HEK293 (cell line): ENCODE measurements at regions not wholly inside any gene's neighbourhood (a gene's known extent, or its start where the extent isn't known, plus 50 kb on each side); places are given as distances from the start of the nearest gene placed in this dataset.

Experiments
- CTCF ChIA-PET: fragments of 350-600 bp; formaldehyde crosslinking; extraction: SDS; loops from one replicate; lab custom pipeline; 2021; ENCODE audit warnings: antibody characterized with exemption; lab: Yijun Ruan, JAX
- POLR2A ChIA-PET: fragments of 300-600 bp; formaldehyde crosslinking; extraction: SDS; loops from one replicate; lab custom pipeline; 2020; ENCODE audit warnings: antibody characterized with exemption, inconsistent platforms; lab: Yijun Ruan, JAX
- H3K27ac ChIP-seq: fragments of 200-500 bp; sonication (Bioruptor generic); 2 replicates; pipeline ENCODE4 v1.5.1; 2014; ENCODE audit warnings: low read depth, low read length, control low read depth, inconsistent platforms; ENCODE audit errors: extremely low read depth
- H3K36me3 ChIP-seq, 2 experiments: fragments of 200-500 bp in 1 of 2; sonication (Bioruptor generic) in 1 of 2; 1 replicate in 1 of 2; 2 replicates in 1 of 2; pipeline ENCODE4 v1.5.1; 2014 to 2017; ENCODE audit warnings: inconsistent platforms in 2 of 2, low read length in 2 of 2; ENCODE audit not compliant: control insufficient read depth in 2 of 2, insufficient read depth in 1 of 2
- H3K4me1 ChIP-seq: fragments of 200-500 bp; sonication (Bioruptor generic); 2 replicates; pipeline ENCODE4 v1.5.1; 2014; ENCODE audit warnings: mild to moderate bottlenecking, low read length, inconsistent platforms; ENCODE audit not compliant: control insufficient read depth, insufficient read depth
- H3K4me3 ChIP-seq: 2 replicates; pipeline ENCODE4 v1.5.1; 2011; ENCODE audit warnings: low read depth, mild to moderate bottlenecking, control low read depth, low read length, moderate library complexity
- H3K9me3 ChIP-seq: fragments of 200-500 bp; sonication (Bioruptor generic); 2 replicates; pipeline ENCODE4 v1.5.1; 2014; ENCODE audit warnings: low read depth, low read length, inconsistent platforms; ENCODE audit not compliant: control insufficient read depth, insufficient read depth
- FEZF1 ChIP-seq: fragments of 450-650 bp; formaldehyde crosslinking; IDR thresholded peaks from 2 replicates; pipeline ENCODE4 v1.5.1; 2016; ENCODE audit warnings: missing biosample characterization, missing genetic modification characterization
- GLI2 ChIP-seq: fragments of 450-650 bp; formaldehyde crosslinking; IDR thresholded peaks from 2 replicates; pipeline ENCODE4; 2017; ENCODE audit warnings: missing biosample characterization, missing genetic modification characterization, low read depth, borderline replicate concordance
- HOXA7 ChIP-seq: sonication (generic); formaldehyde crosslinking; IDR thresholded peaks from 2 replicates; pipeline ENCODE4 v1.8.1; 2022; ENCODE audit warnings: missing genetic modification reagents, borderline replicate concordance
- KLF1 ChIP-seq: fragments of 450-650 bp; formaldehyde crosslinking; IDR thresholded peaks from 2 replicates; pipeline ENCODE4 v1.5.1; 2016; ENCODE audit warnings: missing biosample characterization, missing genetic modification characterization
- KLF7 ChIP-seq: fragments of 450-650 bp; formaldehyde crosslinking; IDR thresholded peaks from 2 replicates; pipeline ENCODE4 v1.5.1; 2016; ENCODE audit warnings: missing biosample characterization, missing genetic modification characterization, borderline replicate concordance
- KLF9 ChIP-seq: fragments of 450-650 bp; formaldehyde crosslinking; IDR thresholded peaks from 2 replicates; pipeline ENCODE4 v1.5.1; 2016; ENCODE audit warnings: missing biosample characterization, missing genetic modification characterization, low read depth
- MEIS1 ChIP-seq: sonication (generic); formaldehyde crosslinking; IDR thresholded peaks from 2 replicates; pipeline ENCODE4 v1.8.1; 2022; ENCODE audit warnings: missing genetic modification reagents, mild to moderate bottlenecking, borderline replicate concordance
- PRDM1 ChIP-seq: fragments of 450-650 bp; formaldehyde crosslinking; IDR thresholded peaks from 2 replicates; pipeline ENCODE4; 2016; ENCODE audit warnings: missing biosample characterization, missing genetic modification characterization
- ZNF157 ChIP-seq: fragments of 450-650 bp; formaldehyde crosslinking; IDR thresholded peaks from 2 replicates; pipeline ENCODE4 v1.5.1; 2016; ENCODE audit warnings: missing biosample characterization, missing genetic modification characterization
- ZNF184 ChIP-seq: fragments of 450-650 bp; IDR thresholded peaks from 2 replicates; pipeline ENCODE4 v1.5.1; 2018; ENCODE audit warnings: missing biosample characterization, mild to moderate bottlenecking, missing genetic modification characterization
- ZNF2 ChIP-seq: fragments of 450-650 bp; formaldehyde crosslinking; IDR thresholded peaks from 2 replicates; pipeline ENCODE4 v1.5.1; 2016; ENCODE audit warnings: missing biosample characterization, missing genetic modification characterization
- ZNF239 ChIP-seq: fragments of 450-650 bp; formaldehyde crosslinking; IDR thresholded peaks from 2 replicates; pipeline ENCODE4 v1.5.1; 2016; ENCODE audit warnings: missing biosample characterization, missing genetic modification characterization
- ZNF324 ChIP-seq: fragments of 450-650 bp; formaldehyde crosslinking; IDR thresholded peaks from 2 replicates; pipeline ENCODE4 v1.5.1; 2016; ENCODE audit warnings: missing biosample characterization, missing genetic modification characterization
- ZNF366 ChIP-seq: fragments of 450-650 bp; formaldehyde crosslinking; conservative IDR thresholded peaks from 2 replicates; pipeline ENCODE4 v1.5.1; 2016; ENCODE audit warnings: missing biosample characterization, missing genetic modification characterization
- ZNF37A ChIP-seq: fragments of 450-650 bp; IDR thresholded peaks from 2 replicates; pipeline ENCODE4 v1.5.1; 2018; ENCODE audit warnings: missing biosample characterization, missing genetic modification characterization
- ZNF473 ChIP-seq: fragments of 450-650 bp; formaldehyde crosslinking; IDR thresholded peaks from 2 replicates; pipeline ENCODE4 v1.5.1; 2017; ENCODE audit warnings: missing biosample characterization, missing genetic modification characterization
- ZNF48 ChIP-seq: fragments of 450-650 bp; formaldehyde crosslinking; IDR thresholded peaks from 2 replicates; pipeline ENCODE4 v1.5.1; 2016; ENCODE audit warnings: missing biosample characterization, missing genetic modification characterization
- ZNF530 ChIP-seq: fragments of 450-650 bp; formaldehyde crosslinking; IDR thresholded peaks from 2 replicates; pipeline ENCODE4 v1.5.1; 2016; ENCODE audit warnings: low read depth, missing biosample characterization, missing genetic modification characterization
- ZNF585B ChIP-seq: fragments of 450-650 bp; formaldehyde crosslinking; IDR thresholded peaks from 2 replicates; pipeline ENCODE4 v1.5.1; 2016; ENCODE audit warnings: missing biosample characterization, missing genetic modification characterization
- ZNF596 ChIP-seq: fragments of 450-650 bp; IDR thresholded peaks from 2 replicates; pipeline ENCODE4 v1.5.0; 2018; ENCODE audit warnings: missing biosample characterization, mild to moderate bottlenecking, missing genetic modification characterization, moderate library complexity
- ZNF658 ChIP-seq: fragments of 450-650 bp; formaldehyde crosslinking; IDR thresholded peaks from 2 replicates; pipeline ENCODE4; 2016; ENCODE audit warnings: missing biosample characterization, missing genetic modification characterization
- TF ChIP-seq, protein P1 (sequence below): fragments of 450-650 bp; formaldehyde crosslinking; IDR thresholded peaks from 2 replicates; pipeline ENCODE4 v1.5.1; 2016; ENCODE audit warnings: missing biosample characterization, missing genetic modification characterization, borderline replicate concordance
- TF ChIP-seq, protein P2 (sequence below): fragments of 450-650 bp; formaldehyde crosslinking; IDR thresholded peaks from 2 replicates; pipeline ENCODE4 v1.5.1; 2016; ENCODE audit warnings: missing biosample characterization, missing genetic modification characterization, low read depth

DNA sequence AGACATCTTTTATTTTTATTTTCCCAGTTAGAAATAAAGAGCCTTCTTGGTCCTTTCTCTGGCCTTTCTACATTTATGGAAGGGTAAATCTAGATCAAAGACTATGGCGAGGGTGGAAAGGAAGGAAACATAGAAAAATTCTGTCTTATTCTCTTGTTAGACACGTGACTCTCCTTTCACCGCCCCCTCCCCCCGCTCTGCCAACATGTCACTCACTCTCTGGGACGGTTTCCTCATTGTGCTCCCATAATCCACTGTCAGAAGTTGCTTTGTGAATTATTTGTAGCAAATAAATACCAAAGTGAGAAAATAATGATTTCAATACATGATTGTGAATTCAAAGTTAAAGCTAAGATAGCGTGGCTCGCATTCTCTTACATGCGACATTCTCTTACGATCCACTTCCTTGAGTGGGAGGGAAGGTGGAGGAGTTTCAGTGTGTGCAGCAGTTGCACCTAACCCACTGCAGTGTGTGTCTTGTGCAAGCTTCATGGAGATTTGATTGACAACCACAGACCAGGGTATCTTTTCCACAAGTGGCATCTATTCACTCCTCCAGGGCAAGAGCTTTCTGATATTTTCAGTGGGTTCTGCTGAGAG, 423.0 kb upstream of the KIF2A start:
- ChIA-PET POLR2A (no interaction called here), CTCF (no interaction called here)
- Histone ChIP-seq H3K36me3 (no peaks in the 10 kb centered on the region), H3K9me3 (no peaks in the 10 kb centered on the region), H3K4me3 (no peak overlapping the region), H3K27ac (no peak overlapping the region), H3K4me1 (no peaks in the 10 kb centered on the region)
- TF ChIP-seq MEIS1, result no peak
- no peak for TF ChIP-seq ZNF530 (tag by site-specific recombination)
- TF ChIP-seq PRDM1 (tag by site-specific recombination), result no peak
- TF ChIP-seq ZNF366 (tag by site-specific recombination), result no peak
- TF ChIP-seq, protein P1, sequence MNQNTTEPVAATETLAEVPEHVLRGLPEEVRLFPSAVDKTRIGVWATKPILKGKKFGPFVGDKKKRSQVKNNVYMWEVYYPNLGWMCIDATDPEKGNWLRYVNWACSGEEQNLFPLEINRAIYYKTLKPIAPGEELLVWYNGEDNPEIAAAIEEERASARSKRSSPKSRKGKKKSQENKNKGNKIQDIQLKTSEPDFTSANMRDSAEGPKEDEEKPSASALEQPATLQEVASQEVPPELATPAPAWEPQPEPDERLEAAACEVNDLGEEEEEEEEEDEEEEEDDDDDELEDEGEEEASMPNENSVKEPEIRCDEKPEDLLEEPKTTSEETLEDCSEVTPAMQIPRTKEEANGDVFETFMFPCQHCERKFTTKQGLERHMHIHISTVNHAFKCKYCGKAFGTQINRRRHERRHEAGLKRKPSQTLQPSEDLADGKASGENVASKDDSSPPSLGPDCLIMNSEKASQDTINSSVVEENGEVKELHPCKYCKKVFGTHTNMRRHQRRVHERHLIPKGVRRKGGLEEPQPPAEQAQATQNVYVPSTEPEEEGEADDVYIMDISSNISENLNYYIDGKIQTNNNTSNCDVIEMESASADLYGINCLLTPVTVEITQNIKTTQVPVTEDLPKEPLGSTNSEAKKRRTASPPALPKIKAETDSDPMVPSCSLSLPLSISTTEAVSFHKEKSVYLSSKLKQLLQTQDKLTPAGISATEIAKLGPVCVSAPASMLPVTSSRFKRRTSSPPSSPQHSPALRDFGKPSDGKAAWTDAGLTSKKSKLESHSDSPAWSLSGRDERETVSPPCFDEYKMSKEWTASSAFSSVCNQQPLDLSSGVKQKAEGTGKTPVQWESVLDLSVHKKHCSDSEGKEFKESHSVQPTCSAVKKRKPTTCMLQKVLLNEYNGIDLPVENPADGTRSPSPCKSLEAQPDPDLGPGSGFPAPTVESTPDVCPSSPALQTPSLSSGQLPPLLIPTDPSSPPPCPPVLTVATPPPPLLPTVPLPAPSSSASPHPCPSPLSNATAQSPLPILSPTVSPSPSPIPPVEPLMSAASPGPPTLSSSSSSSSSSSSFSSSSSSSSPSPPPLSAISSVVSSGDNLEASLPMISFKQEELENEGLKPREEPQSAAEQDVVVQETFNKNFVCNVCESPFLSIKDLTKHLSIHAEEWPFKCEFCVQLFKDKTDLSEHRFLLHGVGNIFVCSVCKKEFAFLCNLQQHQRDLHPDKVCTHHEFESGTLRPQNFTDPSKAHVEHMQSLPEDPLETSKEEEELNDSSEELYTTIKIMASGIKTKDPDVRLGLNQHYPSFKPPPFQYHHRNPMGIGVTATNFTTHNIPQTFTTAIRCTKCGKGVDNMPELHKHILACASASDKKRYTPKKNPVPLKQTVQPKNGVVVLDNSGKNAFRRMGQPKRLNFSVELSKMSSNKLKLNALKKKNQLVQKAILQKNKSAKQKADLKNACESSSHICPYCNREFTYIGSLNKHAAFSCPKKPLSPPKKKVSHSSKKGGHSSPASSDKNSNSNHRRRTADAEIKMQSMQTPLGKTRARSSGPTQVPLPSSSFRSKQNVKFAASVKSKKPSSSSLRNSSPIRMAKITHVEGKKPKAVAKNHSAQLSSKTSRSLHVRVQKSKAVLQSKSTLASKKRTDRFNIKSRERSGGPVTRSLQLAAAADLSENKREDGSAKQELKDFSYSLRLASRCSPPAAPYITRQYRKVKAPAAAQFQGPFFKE (tag by site-specific recombination), result no peak
- no peak for TF ChIP-seq GLI2 (tag by site-specific recombination)
- no peak for TF ChIP-seq KLF1 (tag by site-specific recombination)
- TF ChIP-seq ZNF184 (tag by site-specific recombination), result no peak
- TF ChIP-seq, protein P2, sequence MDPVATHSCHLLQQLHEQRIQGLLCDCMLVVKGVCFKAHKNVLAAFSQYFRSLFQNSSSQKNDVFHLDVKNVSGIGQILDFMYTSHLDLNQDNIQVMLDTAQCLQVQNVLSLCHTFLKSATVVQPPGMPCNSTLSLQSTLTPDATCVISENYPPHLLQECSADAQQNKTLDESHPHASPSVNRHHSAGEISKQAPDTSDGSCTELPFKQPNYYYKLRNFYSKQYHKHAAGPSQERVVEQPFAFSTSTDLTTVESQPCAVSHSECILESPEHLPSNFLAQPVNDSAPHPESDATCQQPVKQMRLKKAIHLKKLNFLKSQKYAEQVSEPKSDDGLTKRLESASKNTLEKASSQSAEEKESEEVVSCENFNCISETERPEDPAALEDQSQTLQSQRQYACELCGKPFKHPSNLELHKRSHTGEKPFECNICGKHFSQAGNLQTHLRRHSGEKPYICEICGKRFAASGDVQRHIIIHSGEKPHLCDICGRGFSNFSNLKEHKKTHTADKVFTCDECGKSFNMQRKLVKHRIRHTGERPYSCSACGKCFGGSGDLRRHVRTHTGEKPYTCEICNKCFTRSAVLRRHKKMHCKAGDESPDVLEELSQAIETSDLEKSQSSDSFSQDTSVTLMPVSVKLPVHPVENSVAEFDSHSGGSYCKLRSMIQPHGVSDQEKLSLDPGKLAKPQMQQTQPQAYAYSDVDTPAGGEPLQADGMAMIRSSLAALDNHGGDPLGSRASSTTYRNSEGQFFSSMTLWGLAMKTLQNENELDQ (tag by site-specific recombination), result no peak
- TF ChIP-seq ZNF585B (tag by site-specific recombination), result no peak
- TF ChIP-seq ZNF324 (tag by site-specific recombination), result no peak
- no peak for TF ChIP-seq HOXA7
- no peak for TF ChIP-seq ZNF239 (tag by site-specific recombination)
- TF ChIP-seq ZNF473 (tag by site-specific recombination), result no peak
- no peak for TF ChIP-seq KLF7 (tag by site-specific recombination)

DNA sequence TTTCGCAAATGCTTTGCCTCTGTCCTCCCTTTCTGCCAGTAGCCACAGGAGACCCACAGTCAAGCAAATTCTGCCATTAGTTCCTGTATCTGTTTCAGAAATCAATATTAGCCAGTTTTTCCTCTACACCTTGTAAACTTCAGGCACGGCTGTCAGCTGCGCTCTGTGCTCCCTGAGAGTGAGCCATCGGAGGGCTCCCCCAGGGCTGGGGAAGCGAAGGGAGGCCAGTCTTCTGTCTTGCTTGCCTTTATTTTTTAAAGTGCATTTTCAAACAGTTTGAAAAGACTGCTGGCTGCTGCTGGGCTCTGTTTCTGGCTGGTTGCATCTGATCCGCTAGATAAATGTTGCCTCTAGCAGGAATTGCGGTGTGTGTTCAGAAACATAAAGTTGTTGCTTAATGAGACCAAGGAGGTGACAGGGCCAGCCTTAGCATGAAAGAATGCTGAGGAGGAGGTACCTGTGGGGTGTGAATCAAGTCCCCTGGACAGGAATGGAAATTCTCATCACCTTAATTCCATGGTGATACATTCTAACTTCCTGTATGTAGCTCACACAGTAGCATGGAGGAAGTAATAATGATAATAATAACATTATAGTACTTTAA, 421.7 kb upstream of the KIF2A start:
- TF ChIP-seq ZNF658 (tag by site-specific recombination), result no peak
- TF ChIP-seq ZNF596 (tag by site-specific recombination), result no peak
- no peak for TF ChIP-seq ZNF157 (tag by site-specific recombination)
- TF ChIP-seq KLF9 (tag by site-specific recombination), result no peak
- no peak for TF ChIP-seq FEZF1 (tag by site-specific recombination)
- TF ChIP-seq ZNF37A (tag by site-specific recombination), result no peak
- no peak for TF ChIP-seq ZNF48 (tag by site-specific recombination)
- no peak for TF ChIP-seq ZNF2
- no peak for TF ChIP-seq ZNF239 (tag by site-specific recombination)
- TF ChIP-seq, all 188 proteins: peak for 0
- Histone ChIP-seq H3K9me3 (no peaks in the 10 kb centered on the region), H3K4me3 (no peak overlapping the region), H3K36me3 (no peaks in the 10 kb centered on the region), H3K4me1 (no peaks in the 10 kb centered on the region), H3K27ac (no peak overlapping the region)
- CTCF ChIA-PET, result no interaction called here
- POLR2A ChIA-PET, result no interaction called here
